DND-41 (cell line): ENCODE measurements at regions not wholly inside any gene's neighbourhood (a gene's known extent, or its start where the extent isn't known, plus 50 kb on each side); places are given as distances from the start of the nearest gene placed in this dataset.

Experiments
- EZH2 ChIP-seq: IDR thresholded peaks from 3 replicates; pipeline ENCODE4 v1.6.1; 2012; ENCODE audit warnings: borderline replicate concordance, low read depth, mild to moderate bottlenecking, moderate library complexity, low read length, inconsistent platforms; ENCODE audit not compliant: severe bottlenecking
- TF ChIP-seq, protein P1 (sequence below): IDR thresholded peaks from 2 replicates; pipeline ENCODE4 v1.5.1; 2012; ENCODE audit warnings: borderline replicate concordance, low read length, moderate library complexity, mild to moderate bottlenecking; ENCODE audit not compliant: poor library complexity, severe bottlenecking; ENCODE audit errors: extremely low read depth

DNA sequence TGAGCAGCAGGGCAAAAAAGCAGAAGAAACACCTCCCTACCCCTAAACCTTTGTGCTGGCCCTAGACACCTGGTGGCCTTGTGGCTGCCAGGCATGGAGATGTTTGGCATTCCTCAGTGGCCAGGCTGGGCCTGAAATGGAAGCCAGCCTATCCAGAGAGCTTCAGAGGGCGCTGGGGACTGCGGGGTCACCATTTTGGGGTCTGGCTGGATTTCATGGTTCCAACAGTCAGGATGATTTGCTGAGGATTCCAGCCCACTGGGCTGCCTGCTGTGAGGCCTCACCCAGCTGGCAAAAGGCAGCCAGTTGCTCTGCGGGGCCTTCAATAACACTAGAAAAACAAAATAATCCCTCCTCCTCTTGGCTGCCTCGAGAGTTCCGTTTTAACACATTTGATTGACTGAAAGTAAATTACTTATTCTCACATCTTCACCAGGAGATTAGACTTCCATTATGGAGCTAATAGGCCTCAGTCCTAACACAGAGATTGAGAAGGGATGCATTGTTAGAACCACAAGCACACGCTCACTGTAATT lies 154.1 kb downstream of the EN1 start:
- no peak for TF ChIP-seq EZH2
- TF ChIP-seq, protein P1, sequence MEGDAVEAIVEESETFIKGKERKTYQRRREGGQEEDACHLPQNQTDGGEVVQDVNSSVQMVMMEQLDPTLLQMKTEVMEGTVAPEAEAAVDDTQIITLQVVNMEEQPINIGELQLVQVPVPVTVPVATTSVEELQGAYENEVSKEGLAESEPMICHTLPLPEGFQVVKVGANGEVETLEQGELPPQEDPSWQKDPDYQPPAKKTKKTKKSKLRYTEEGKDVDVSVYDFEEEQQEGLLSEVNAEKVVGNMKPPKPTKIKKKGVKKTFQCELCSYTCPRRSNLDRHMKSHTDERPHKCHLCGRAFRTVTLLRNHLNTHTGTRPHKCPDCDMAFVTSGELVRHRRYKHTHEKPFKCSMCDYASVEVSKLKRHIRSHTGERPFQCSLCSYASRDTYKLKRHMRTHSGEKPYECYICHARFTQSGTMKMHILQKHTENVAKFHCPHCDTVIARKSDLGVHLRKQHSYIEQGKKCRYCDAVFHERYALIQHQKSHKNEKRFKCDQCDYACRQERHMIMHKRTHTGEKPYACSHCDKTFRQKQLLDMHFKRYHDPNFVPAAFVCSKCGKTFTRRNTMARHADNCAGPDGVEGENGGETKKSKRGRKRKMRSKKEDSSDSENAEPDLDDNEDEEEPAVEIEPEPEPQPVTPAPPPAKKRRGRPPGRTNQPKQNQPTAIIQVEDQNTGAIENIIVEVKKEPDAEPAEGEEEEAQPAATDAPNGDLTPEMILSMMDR: no peak
